H9 (cell line): ENCODE measurements at regions not wholly inside any gene's neighbourhood (a gene's known extent, or its start where the extent isn't known, plus 50 kb on each side); places are given as distances from the start of the nearest gene placed in this dataset.

Experiments used
- DNase-seq: peaks from one replicate; pipeline ENCODE4 v3.0.0-alpha.2; 2017
- H2AFZ ChIP-seq: one replicate; pipeline ENCODE4 v1.6.1; 2013; ENCODE audit warnings: mild to moderate bottlenecking, low read length, control low read depth, moderate library complexity
- H2AK5ac ChIP-seq: 2 replicates; pipeline ENCODE4 v1.6.1; 2013; ENCODE audit warnings: low read length, control low read depth, mixed read lengths; ENCODE audit not compliant: insufficient read length
- H2BK120ac ChIP-seq: one replicate; pipeline ENCODE4 v1.6.1; 2013; ENCODE audit warnings: low read depth, mild to moderate bottlenecking, low read length, control low read depth, inconsistent platforms; ENCODE audit not compliant: poor library complexity, severe bottlenecking
- H2BK12ac ChIP-seq: 2 replicates; pipeline ENCODE4 v1.6.1; 2013; ENCODE audit warnings: low read length, control low read depth, mixed read lengths, low read depth; ENCODE audit not compliant: insufficient read length
- H2BK15ac ChIP-seq: 2 replicates; pipeline ENCODE4 v1.6.1; 2013; ENCODE audit warnings: low read depth, low read length, control low read depth
- H2BK20ac ChIP-seq: one replicate; pipeline ENCODE4 v1.6.1; 2013; ENCODE audit warnings: low read depth, mild to moderate bottlenecking, low read length, control low read depth, inconsistent platforms; ENCODE audit not compliant: poor library complexity, severe bottlenecking
- H2BK5ac ChIP-seq: 2 replicates; pipeline ENCODE4 v1.6.1; 2013; ENCODE audit warnings: low read length, control low read depth, mixed read lengths; ENCODE audit not compliant: insufficient read length
- H3K14ac ChIP-seq: 2 replicates; pipeline ENCODE4 v1.6.1; 2013; ENCODE audit warnings: low read length, control low read depth; ENCODE audit not compliant: insufficient read depth
- H3K18ac ChIP-seq: 2 replicates; pipeline ENCODE4 v1.6.1; 2013; ENCODE audit warnings: low read depth, mild to moderate bottlenecking, mixed read lengths, low read length, control low read depth; ENCODE audit not compliant: insufficient read length
- H3K23ac ChIP-seq: 2 replicates; pipeline ENCODE4 v1.6.1; 2013; ENCODE audit warnings: low read length, control low read depth, mixed read lengths, low read depth; ENCODE audit not compliant: insufficient read length
- H3K23me2 ChIP-seq: 2 replicates; pipeline ENCODE4 v1.6.1; 2013; ENCODE audit warnings: low read depth, mild to moderate bottlenecking, mixed read lengths, low read length, control low read depth; ENCODE audit not compliant: insufficient read length, poor library complexity, severe bottlenecking
- H3K27ac ChIP-seq: 2 replicates; pipeline ENCODE4 v1.5.1; 2013; ENCODE audit warnings: low read length, control low read depth, mixed read lengths, low read depth; ENCODE audit not compliant: insufficient read length
- H3K27me3 ChIP-seq: 2 replicates; pipeline ENCODE4 v1.6.1; 2013; ENCODE audit warnings: low read length, control low read depth, inconsistent platforms; ENCODE audit not compliant: insufficient read depth
- H3K4ac ChIP-seq: 2 replicates; pipeline ENCODE4 v1.6.1; 2013; ENCODE audit warnings: low read depth, mild to moderate bottlenecking, control low read depth, inconsistent platforms, low read length, moderate library complexity
- H3K4me1 ChIP-seq: 2 replicates; pipeline ENCODE4 v1.6.1; 2013; ENCODE audit warnings: low read length, control low read depth, inconsistent platforms; ENCODE audit not compliant: insufficient read depth
- H3K4me2 ChIP-seq: 2 replicates; pipeline ENCODE4 v1.6.1; 2013; ENCODE audit warnings: low read length, control low read depth, mixed read lengths; ENCODE audit not compliant: insufficient read length, insufficient read depth
- H3K56ac ChIP-seq: 2 replicates; pipeline ENCODE4 v1.6.1; 2013; ENCODE audit warnings: low read depth, mild to moderate bottlenecking, mixed read lengths, low read length, control low read depth; ENCODE audit not compliant: insufficient read length
- H3K79me1 ChIP-seq: 2 replicates; pipeline ENCODE4 v1.6.1; 2013; ENCODE audit warnings: low read depth, mild to moderate bottlenecking, moderate library complexity, low read length, control low read depth, inconsistent platforms; ENCODE audit not compliant: insufficient read depth, poor library complexity, severe bottlenecking
- H3K79me2 ChIP-seq: 2 replicates; pipeline ENCODE4 v1.6.1; 2013; ENCODE audit warnings: low read length, control low read depth, inconsistent platforms; ENCODE audit not compliant: insufficient read depth
- H3K9ac ChIP-seq: 2 replicates; pipeline ENCODE4 v1.6.1; 2013; ENCODE audit warnings: low read length, control low read depth, mixed read lengths; ENCODE audit not compliant: insufficient read length; ENCODE audit errors: extremely low read depth
- H3K9me3 ChIP-seq: one replicate; pipeline ENCODE4 v1.6.1; 2013; ENCODE audit warnings: low read depth, low read length, inconsistent platforms; ENCODE audit not compliant: control insufficient read depth
- H3T11ph ChIP-seq: one replicate; pipeline ENCODE4 v1.6.1; 2013; ENCODE audit warnings: mild to moderate bottlenecking, low read length, control low read depth, inconsistent platforms
- H4K20me1 ChIP-seq: one replicate; pipeline ENCODE4 v1.6.1; 2013; ENCODE audit not compliant: control insufficient read depth, insufficient read length, insufficient read depth
- H4K5ac ChIP-seq: 2 replicates; pipeline ENCODE4 v1.6.1; 2013; ENCODE audit warnings: low read depth, mild to moderate bottlenecking, mixed read lengths, low read length, control low read depth; ENCODE audit not compliant: insufficient read length
- H4K8ac ChIP-seq: replicated peaks from 2 replicates; pipeline ENCODE4 v1.6.1; 2013; ENCODE audit warnings: low read length, control low read depth, mixed read lengths, low read depth; ENCODE audit not compliant: insufficient read length
- H4K91ac ChIP-seq: 2 replicates; pipeline ENCODE4 v1.6.1; 2013; ENCODE audit warnings: low read depth, mild to moderate bottlenecking, moderate library complexity, mixed read lengths, low read length, control low read depth; ENCODE audit not compliant: insufficient read length
- H3K27ac Mint-ChIP-seq, 3 experiments: 2 replicates in 2 of 3; 3 replicates in 1 of 3; pipeline ENCODE4 v1.8.0; 2020 to 2021; ENCODE audit warnings: mixed read lengths in 3 of 3, mild to moderate bottlenecking in 1 of 3, moderate library complexity in 1 of 3
- H3K27me3 Mint-ChIP-seq: 2 replicates; pipeline ENCODE4 v1.8.0; 2021; ENCODE audit warnings: low read depth, mild to moderate bottlenecking, moderate library complexity, mixed read lengths
- H3K36me3 Mint-ChIP-seq, 3 experiments: 2 replicates in 2 of 3; 3 replicates in 1 of 3; pipeline ENCODE4 v1.8.0; 2020 to 2021; ENCODE audit warnings: low read depth in 3 of 3, mixed read lengths in 3 of 3; ENCODE audit not compliant: insufficient read depth in 1 of 3
- H3K4me1 Mint-ChIP-seq, 2 experiments: 2 replicates each; pipeline ENCODE4 v1.8.0; 2020; ENCODE audit warnings: mixed read lengths in 2 of 2
- H3K4me3 Mint-ChIP-seq, 2 experiments: 2 replicates in 1 of 2; 3 replicates in 1 of 2; pipeline ENCODE4 v1.8.0; 2020 to 2021; ENCODE audit warnings: mild to moderate bottlenecking in 2 of 2, mixed read lengths in 2 of 2, moderate library complexity in 1 of 2
- H3K9me3 Mint-ChIP-seq, 2 experiments: 2 replicates in 1 of 2; 3 replicates in 1 of 2; pipeline ENCODE4 v1.8.0; 2020; ENCODE audit warnings: mild to moderate bottlenecking in 2 of 2, mixed read lengths in 2 of 2, moderate library complexity in 1 of 2
- CTCF ChIP-seq: fragments of 200-600 bp; sonication (generic); conservative IDR thresholded peaks from 3 replicates; pipeline ENCODE4 v1.8.0; 2021; ENCODE audit warnings: antibody characterized with exemption, mild to moderate bottlenecking
- WGBS: extraction: QIAGEN DNeasy Blood & Tissue Kit; methylation state at CpG from one replicate; pipeline ENCODE4 v1.1.7; 2013; ENCODE audit warnings: missing lambda C conversion rate, low lambda C conversion rate, mixed read lengths; ENCODE audit not compliant: insufficient read length; ENCODE audit errors: extremely low coverage; 5-methylcytosine and 5-hydroxymethylcytosine counted together

DNA sequence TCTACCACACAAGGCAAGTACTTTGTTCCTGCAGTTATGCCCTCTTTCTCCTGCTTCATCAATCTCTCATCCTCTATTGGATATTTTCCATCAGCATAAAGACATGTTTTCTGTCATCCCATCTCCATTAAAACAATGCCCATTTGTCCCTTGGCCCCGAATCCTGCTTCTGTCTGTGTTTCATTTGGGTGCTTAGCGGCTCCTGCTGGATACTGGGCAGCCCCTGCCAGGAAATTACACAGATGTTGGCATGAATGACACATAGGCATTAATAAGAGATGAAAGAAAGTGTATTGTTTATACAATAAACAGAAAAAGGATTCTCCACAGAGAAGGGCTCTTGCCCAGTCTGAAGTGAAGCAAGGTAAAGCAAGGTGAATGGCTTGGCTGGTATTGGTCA lies 765.3 kb downstream of the REEP3 start:
- DNase-seq = no peak
- WGBS = no CpG with 5 or more reads among the region's 2 CpGs
- TF ChIP-seq CTCF = no peak
- Histone ChIP-seq H3K56ac (no peak overlapping the region), H3T11ph (no peak overlapping the region), H3K4ac (no peak overlapping the region), H3K9me3 (no peaks in the 10 kb centered on the region), H3K27ac (no peak overlapping the region), H2AFZ (no peak overlapping the region), H2BK12ac (no peak overlapping the region), H3K18ac (no peak overlapping the region), H2AK5ac (no peak overlapping the region), H4K91ac (no peak overlapping the region), H3K4me2 (no peak overlapping the region), H3K79me1 (no peaks in the 10 kb centered on the region), H4K8ac (no peak overlapping the region), H4K5ac (no peak overlapping the region), H3K23me2 (no peaks in the 10 kb centered on the region), H3K9ac (no peak overlapping the region), H4K20me1 (no peaks in the 10 kb centered on the region), H2BK15ac (no peak overlapping the region), H3K23ac (no peak overlapping the region), H3K27me3 (no peaks in the 10 kb centered on the region), H3K4me1 (no peaks in the 10 kb centered on the region), H2BK120ac (no peak overlapping the region), H3K79me2 (no peaks in the 10 kb centered on the region), H3K14ac (no peak overlapping the region; the same call in 1 of the 2 replicates), H2BK5ac (no peak overlapping the region), H2BK20ac (no peak overlapping the region)
- no peak overlapping the region for H3K27ac Mint-ChIP-seq
- H3K9me3 Mint-ChIP-seq = no peaks in the 10 kb centered on the region
- no peaks in the 10 kb centered on the region for H3K4me1 Mint-ChIP-seq
- no peaks in the 10 kb centered on the region for H3K36me3 Mint-ChIP-seq
- H3K27me3 Mint-ChIP-seq = no peaks in the 10 kb centered on the region; the same call in 1 of the 2 replicates
- H3K4me3 Mint-ChIP-seq = no peak overlapping the region
